ENCODE measurements at regions not wholly inside any gene's neighbourhood (a gene's known extent, or its start where the extent isn't known, plus 50 kb on each side); places are given as distances from the start of the nearest gene placed in this dataset.

DNA sequence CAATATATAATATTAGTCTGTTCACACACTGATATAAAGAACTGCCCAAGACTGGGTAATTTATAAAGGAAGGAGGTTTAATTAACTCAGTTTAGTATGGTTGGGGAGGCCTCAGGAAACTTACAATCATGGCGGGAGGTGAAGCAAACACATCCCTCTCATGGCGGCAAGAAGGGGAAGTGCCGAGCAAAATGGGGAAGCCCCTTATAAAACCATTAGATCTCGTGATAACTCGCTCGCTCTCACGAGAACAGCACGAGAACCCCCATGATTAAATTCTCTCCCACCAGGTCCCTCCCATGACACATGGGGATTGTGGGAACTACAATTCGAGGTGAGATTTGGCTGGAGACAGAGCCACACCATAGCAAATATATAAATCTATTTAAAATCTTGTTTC lies 269.8 kb downstream of the ATP23 start:
- Histone ChIP-seq H3K27me3 (no peaks in the 10 kb centered on the region), H3K27ac (no peak overlapping the region), H3K36me3 (no peaks in the 10 kb centered on the region), H3K4me3 (no peak overlapping the region), H3K9me3 (no peaks in the 10 kb centered on the region), H3K4me1 (no peaks in the 10 kb centered on the region)
- TF ChIP-seq, protein P1, sequence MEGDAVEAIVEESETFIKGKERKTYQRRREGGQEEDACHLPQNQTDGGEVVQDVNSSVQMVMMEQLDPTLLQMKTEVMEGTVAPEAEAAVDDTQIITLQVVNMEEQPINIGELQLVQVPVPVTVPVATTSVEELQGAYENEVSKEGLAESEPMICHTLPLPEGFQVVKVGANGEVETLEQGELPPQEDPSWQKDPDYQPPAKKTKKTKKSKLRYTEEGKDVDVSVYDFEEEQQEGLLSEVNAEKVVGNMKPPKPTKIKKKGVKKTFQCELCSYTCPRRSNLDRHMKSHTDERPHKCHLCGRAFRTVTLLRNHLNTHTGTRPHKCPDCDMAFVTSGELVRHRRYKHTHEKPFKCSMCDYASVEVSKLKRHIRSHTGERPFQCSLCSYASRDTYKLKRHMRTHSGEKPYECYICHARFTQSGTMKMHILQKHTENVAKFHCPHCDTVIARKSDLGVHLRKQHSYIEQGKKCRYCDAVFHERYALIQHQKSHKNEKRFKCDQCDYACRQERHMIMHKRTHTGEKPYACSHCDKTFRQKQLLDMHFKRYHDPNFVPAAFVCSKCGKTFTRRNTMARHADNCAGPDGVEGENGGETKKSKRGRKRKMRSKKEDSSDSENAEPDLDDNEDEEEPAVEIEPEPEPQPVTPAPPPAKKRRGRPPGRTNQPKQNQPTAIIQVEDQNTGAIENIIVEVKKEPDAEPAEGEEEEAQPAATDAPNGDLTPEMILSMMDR (IDR thresholded peaks at IDR 0.05): no peak
- intact Hi-C loops (cut with DNase I): no loop called here
- no peak for DNase-seq
- no peak for ATAC-seq

DNA sequence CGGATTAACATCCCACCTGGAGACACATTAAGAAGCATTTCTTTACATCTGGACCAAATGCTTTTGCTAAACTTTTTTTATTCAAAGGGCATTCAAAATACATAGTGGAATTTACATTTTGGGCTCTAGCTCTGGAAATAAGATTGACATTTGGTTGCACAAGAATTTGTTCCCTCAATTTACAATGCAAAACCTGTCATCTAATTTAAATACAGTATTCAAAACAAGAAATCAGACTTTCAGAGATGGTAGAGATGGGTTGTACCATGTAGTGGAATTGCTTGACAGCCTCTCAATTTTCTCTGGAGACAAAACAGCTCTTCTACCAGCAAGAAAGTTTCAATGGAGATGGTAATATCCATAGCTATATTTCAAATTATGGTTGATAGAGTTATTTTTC lies 275.8 kb downstream of the ATP23 start:
- H3K9me3 ChIP-seq: no peaks in the 10 kb centered on the region
- no peak overlapping the region for H3K27ac ChIP-seq
- intact Hi-C loops (cut with DNase I): no loop called here
- no peaks in the 10 kb centered on the region for H3K4me1 ChIP-seq
- no peak for ATAC-seq
- H3K36me3 ChIP-seq: no peaks in the 10 kb centered on the region
- TF ChIP-seq, protein P1 (IDR thresholded peaks at IDR 0.05): no peak
- DNase-seq: no peak
- no peaks in the 10 kb centered on the region for H3K27me3 ChIP-seq
- no peak overlapping the region for H3K4me3 ChIP-seq

DNA sequence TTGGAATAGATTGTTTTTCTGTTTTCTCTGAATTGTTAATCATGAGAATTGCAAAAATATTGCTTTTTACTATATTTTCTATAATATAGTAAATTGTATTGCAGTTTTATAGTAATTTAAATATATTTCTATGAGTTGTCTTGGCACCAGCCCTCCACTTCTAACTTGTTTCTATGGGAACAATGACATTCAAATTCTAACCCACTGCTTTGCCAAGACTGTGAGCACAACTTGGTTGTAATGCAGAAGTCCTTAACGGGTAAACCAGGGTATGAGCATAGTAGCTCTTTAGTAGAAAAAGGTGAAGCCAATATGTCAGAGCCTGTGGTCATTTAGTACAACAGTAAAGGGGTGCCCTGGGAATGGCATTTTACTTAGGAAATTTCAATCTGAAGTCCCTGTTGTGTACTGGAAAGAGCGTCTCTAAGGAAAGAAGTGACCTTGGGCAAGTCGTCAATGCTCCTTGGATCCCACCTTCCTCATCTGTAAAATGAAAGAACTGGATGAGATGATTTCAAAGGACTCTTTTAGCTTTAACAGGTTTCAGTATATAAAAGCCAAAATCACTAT lies 283.3 kb downstream of the ATP23 start:
- no peak overlapping the region for H3K4me3 ChIP-seq
- DNase-seq (no peak), ATAC-seq (no peak)
- no peak overlapping the region for H3K27ac ChIP-seq
- H3K9me3 ChIP-seq: no peaks in the 10 kb centered on the region
- no peaks in the 10 kb centered on the region for H3K36me3 ChIP-seq
- TF ChIP-seq, protein P1 (IDR thresholded peaks at IDR 0.05): no peak
- H3K4me1 ChIP-seq: no peaks in the 10 kb centered on the region
- intact Hi-C loops (cut with DNase I): no loop called here
- no peaks in the 10 kb centered on the region for H3K27me3 ChIP-seq

DNA sequence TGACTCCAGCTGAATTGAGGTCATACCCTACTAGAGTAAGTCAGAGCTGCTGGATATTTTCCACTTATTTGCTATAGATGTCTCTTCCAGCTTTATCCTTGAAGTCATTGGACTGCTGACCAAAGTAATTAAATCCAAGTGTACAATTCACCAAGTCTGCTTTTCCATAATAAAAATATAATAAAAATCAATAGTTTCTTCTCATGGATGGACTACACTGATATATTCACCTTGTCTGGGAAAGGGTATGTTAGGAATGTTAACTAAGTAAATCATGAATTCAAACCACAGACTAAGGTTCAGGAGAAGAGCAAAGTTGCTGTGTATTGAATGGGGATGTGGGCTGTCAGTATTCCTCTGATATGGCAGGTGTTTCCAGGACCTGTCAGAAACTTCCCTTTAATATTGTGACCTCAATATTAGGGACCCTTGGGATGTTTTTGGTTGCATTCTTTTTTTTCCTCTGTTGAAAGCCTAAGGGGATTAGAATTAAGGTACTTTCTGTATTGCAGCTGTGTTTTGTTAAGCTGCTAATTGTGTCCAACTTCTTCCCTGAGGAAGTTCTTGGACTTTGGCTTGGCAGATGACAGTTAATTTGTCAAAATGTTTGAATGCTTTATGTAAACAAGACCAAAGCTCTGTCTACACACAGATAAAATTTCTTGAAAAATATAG lies 284.0 kb downstream of the ATP23 start:
- Histone ChIP-seq H3K36me3 (no peaks in the 10 kb centered on the region), H3K4me1 (no peaks in the 10 kb centered on the region), H3K9me3 (no peaks in the 10 kb centered on the region), H3K27me3 (no peaks in the 10 kb centered on the region), H3K4me3 (no peak overlapping the region), H3K27ac (no peak overlapping the region)
- intact Hi-C loops (cut with DNase I): no loop called here
- TF ChIP-seq, protein P1 (IDR thresholded peaks at IDR 0.05): no peak
- ATAC-seq (no peak), DNase-seq (no peak)

DNA sequence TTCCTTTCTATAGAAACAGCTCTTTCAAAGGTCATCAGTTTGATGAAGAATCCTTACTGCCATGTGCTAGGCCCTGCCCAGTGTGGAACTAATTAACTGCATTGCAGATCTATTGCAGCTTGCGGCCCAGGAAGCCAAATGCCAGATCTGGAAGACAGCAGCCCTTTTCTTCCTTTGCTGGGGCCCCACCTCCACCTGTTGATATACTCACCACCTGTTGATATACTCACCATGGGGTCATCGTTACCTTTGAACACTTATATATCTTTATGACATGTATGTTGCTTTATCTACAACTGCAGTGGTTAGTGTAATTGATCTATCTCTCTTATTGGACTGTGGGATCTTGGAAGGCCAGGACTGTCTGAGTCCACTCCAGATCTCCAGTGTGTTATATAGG lies 292.5 kb downstream of the ATP23 start:
- TF ChIP-seq, protein P1 (IDR thresholded peaks at IDR 0.05): no peak
- DNase-seq (no peak), ATAC-seq (no peak)
- no peaks in the 10 kb centered on the region for H3K4me1 ChIP-seq
- no peak overlapping the region for H3K4me3 ChIP-seq
- intact Hi-C loops (cut with DNase I): no loop called here
- H3K9me3 ChIP-seq: no peaks in the 10 kb centered on the region
- H3K27me3 ChIP-seq: no peaks in the 10 kb centered on the region
- H3K36me3 ChIP-seq: no peaks in the 10 kb centered on the region
- H3K27ac ChIP-seq: no peak overlapping the region
